ENCODE measurements at regions not wholly inside any gene's neighbourhood (a gene's known extent, or its start where the extent isn't known, plus 50 kb on each side); places are given as distances from the start of the nearest gene placed in this dataset.

GRCh38 chr12:4049298-4050080 is 176.3 kb upstream of the PARP11 start:
- no peak for ATAC-seq (ENCODE audit: low read depth)
- H3K9me1 ChIP-seq (ENCODE audit: insufficient read depth, low read length), result no peaks in the 10 kb centered on the region
- no peaks in the 10 kb centered on the region for H3K9me3 ChIP-seq (ENCODE audit: control insufficient read depth, insufficient read depth, low read length)
- H3K27me3 ChIP-seq (ENCODE audit: control insufficient read depth, insufficient read depth, low read length), result peaks cover 14% of the 10 kb centered on the region
- no peaks in the 10 kb centered on the region for H3K36me3 ChIP-seq (ENCODE audit: control insufficient read depth, insufficient read depth, low read length)
- no peak overlapping the region for H3K18ac ChIP-seq (ENCODE audit: low read depth, low read length)
- H2BK20ac ChIP-seq (ENCODE audit: low read depth, low read length), result no peak overlapping the region
- no peak overlapping the region for H4K5ac ChIP-seq (ENCODE audit: low read depth, low read length)
- H3K23ac ChIP-seq (ENCODE audit: low read depth, low read length), result no peak overlapping the region
- H3K27ac ChIP-seq (ENCODE audit: insufficient read depth, low read length), result no peak overlapping the region
- BruUV-seq (replicated peaks), result no TSS peak
- no peak overlapping the region for H3K4me2 ChIP-seq (ENCODE audit: low read depth, low read length)
- no peak overlapping the region for H2BK120ac ChIP-seq (ENCODE audit: low read depth, low read length)
- H2BK15ac ChIP-seq (ENCODE audit: low read depth, low read length), result no peak overlapping the region
- TF ChIP-seq RCOR1 (IDR thresholded peaks at IDR 0.05; ENCODE audit: insufficient replicate concordance, low read length) (no peak), POLR2A (IDR thresholded peaks at IDR 0.05; ENCODE audit: low read depth, low read length) (no peak), BHLHE40 (IDR thresholded peaks at IDR 0.05; ENCODE audit: low read depth, low read length) (no peak)
- H3K14ac ChIP-seq (replicated peaks; ENCODE audit: low read depth, low read length), result no peak overlapping the region
- intact Hi-C loops (cut with micrococcal nuclease) (no loop called here), in situ Hi-C loops (cut with MboI; ENCODE audit: low sequenced_read_pairs) (no loop called here), dilution Hi-C loops (cut with HindIII; ENCODE audit: low sequenced_read_pairs, unreplicated experiment) (no loop called here)
- ChIA-PET CTCF (no interaction called here), POLR2A (ENCODE audit: unreplicated experiment) (no interaction called here)
- H4K20me1 ChIP-seq (ENCODE audit: insufficient read depth, low read length), result no peaks in the 10 kb centered on the region
- H4K91ac ChIP-seq (ENCODE audit: insufficient read depth, low read depth, low read length), result no peak overlapping the region
- H3K79me1 ChIP-seq (ENCODE audit: low read depth in 1 of 2, low read length in 2 of 2), result no peaks in the 10 kb centered on the region
- no peak overlapping the region for H4K8ac ChIP-seq (ENCODE audit: low read depth in 2 of 2, low read length in 2 of 2)
- no peak overlapping the region for H3K56ac ChIP-seq (ENCODE audit: extremely low read depth, insufficient read depth, low read length)
- H2AK5ac ChIP-seq (ENCODE audit: low read depth, low read length), result no peak overlapping the region
- no peak overlapping the region for H3K4me3 ChIP-seq (ENCODE audit: insufficient read depth, low read depth, low read length)
- 20% methylated on average over 1 of the region's 9 CpGs; no CpG with 5 or more reads in 1 of the 2 experiments for WGBS, 2 experiments (ENCODE audit: extremely low coverage in 2 of 2, insufficient read length in 1 of 2)
- H2AFZ ChIP-seq (replicated peaks; ENCODE audit: low read length, poor library complexity), result no peak overlapping the region
- H3K9ac ChIP-seq (ENCODE audit: low read depth, low read length), result no peak overlapping the region
- H2AK9ac ChIP-seq (replicated peaks; ENCODE audit: low read depth, low read length, poor library complexity), result no peak overlapping the region
- DNase-seq, result no peak
- no peak overlapping the region for H2BK5ac ChIP-seq (ENCODE audit: low read depth, low read length, poor library complexity, severe bottlenecking)
- H3K4ac ChIP-seq (ENCODE audit: low read depth, low read length), result no peak overlapping the region
- no peaks in the 10 kb centered on the region for H3K4me1 ChIP-seq (ENCODE audit: control insufficient read depth, insufficient read depth, low read length)

Measured in IMR-90 (cell line).